Adrenal gland (tissue), 5 donors: ENCODE measurements at regions not wholly inside any gene's neighbourhood (a gene's known extent, or its start where the extent isn't known, plus 50 kb on each side); places are given as distances from the start of the nearest gene placed in this dataset.

ENCODE experiments used
- CTCF ChIP-seq, 6 experiments: fragments of 450-650 bp in 4 of 6; fragments of 200-600 bp in 2 of 6; sonication (generic) in 1 of 6; IDR thresholded peaks; 1 replicate in 5 of 6; 2 replicates in 1 of 6; pipeline versions ENCODE4 v1.5.1 to v1.8.0; 2016 to 2021; ENCODE audit warnings: antibody characterized with exemption in 6 of 6, mild to moderate bottlenecking in 2 of 6, moderate library complexity in 1 of 6
- POLR2A ChIP-seq, 2 donors: fragments of 450-650 bp; IDR thresholded peaks; one replicate each; pipeline ENCODE4 v1.6.1; 2017; ENCODE audit warnings: antibody characterized with exemption in 2 of 2, mild to moderate bottlenecking in 2 of 2, moderate library complexity in 1 of 2
- donor health status: DM: no; HTN: no; CAD: no.

DNA sequence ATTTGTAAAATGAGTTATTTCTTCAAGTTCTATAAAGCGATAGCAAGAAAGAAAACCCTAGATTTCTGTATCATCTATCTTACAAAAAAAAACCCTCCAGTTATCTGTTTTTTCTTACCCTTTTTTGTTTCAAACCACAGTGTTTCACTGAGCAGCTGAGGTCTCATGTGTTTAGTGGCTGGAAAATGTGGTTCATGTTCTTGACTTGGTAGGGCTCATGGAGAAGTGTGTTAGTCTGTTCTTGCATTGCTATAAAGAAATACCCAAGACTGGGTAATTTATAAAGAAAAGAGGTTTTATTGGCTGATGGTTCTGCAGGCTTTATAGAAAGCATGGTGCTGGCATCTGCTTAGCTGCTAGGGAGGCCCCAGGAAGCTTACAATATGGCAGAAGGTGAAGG lies 147.3 kb upstream of the NABP1 start:
- TF ChIP-seq CTCF (IDR thresholded peaks at IDR 0.05) (no peak), POLR2A (IDR thresholded peaks at IDR 0.05) (no peak)
